SHP77 treated with DMSO at 0.1 percent for 48 hours (cell line): ENCODE measurements at regions not wholly inside any gene's neighbourhood (a gene's known extent, or its start where the extent isn't known, plus 50 kb on each side); places are given as distances from the start of the nearest gene placed in this dataset.
A peak's percentile ranks its signal among the peaks of the same experiment; 100 is the strongest.

Source experiments
- DNase-seq: peaks from one replicate; lab custom pipeline; 2025; lab: John Stamatoyannopoulos, UW

DNA sequence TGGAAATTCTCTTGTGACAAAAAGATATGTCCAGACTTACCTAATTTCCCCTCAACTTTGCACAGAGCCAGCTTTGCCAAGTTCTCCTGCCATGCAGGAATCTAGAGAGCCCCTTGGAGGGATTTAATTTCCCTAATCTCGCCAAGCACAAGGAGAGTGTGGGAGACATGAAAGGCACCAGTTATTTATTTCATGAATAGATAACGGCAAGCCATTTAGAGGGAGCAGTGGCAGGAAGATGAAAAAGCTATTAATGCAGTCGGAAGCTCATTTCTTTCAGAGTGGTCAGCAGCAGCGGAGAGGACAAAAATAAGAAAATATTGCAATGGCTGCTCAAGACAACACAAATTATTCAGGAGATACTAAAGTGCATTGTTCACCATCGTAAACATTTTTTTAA lies 150.9 kb upstream of the WSCD2 start:
- DNase-seq: no peak

DNA sequence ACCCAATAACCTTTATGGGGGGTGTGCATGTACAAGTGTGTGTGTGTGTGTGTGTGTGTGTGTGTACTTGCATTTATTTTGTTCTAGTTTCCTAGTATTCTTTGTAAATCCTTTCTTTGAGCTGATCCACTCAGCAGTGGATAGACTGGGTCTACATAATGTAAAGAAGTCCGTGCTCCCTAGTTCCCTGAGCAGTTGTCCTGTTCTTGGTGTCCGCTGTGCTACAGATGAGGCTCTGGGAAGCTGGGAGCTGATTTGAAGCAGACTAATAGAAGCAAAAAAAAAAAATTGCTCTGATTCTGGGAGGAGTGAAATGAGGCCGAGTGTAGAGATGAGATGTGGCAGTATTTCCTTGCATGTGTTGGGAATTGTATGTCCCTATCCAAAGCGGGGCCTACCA lies 150.4 kb upstream of the WSCD2 start:
- DNase-seq: no peak

GRCh38 chr12:107983756-107984472 lies 145.2 kb upstream of the WSCD2 start:
- no peak for DNase-seq

DNA sequence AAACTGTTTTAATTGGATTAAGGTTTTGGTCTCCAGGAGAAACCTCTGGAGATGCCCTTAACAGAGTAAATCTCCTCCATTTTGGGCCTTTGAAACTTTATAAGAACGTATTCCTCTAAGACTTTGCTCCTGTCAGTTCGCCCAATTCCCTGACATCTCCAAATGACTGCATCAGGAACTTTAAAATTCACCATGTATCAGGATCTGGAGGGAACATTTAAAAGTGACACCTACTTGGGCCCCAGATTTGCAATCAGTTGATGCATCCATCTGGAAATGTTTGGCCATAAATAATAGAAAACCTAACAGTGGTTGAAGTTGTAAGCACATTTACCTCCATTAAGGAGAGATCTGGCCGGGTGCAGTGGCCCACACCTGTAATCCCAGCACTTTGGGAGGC lies 144.1 kb upstream of the WSCD2 start:
- no peak for DNase-seq

- DNase-seq: no peak
Measured at GRCh38 chr12:107986183-107986582, 142.9 kb upstream of the WSCD2 start.

- no peak for DNase-seq
Measured at GRCh38 chr12:107990325-107990724, 138.8 kb upstream of the WSCD2 start.

DNA sequence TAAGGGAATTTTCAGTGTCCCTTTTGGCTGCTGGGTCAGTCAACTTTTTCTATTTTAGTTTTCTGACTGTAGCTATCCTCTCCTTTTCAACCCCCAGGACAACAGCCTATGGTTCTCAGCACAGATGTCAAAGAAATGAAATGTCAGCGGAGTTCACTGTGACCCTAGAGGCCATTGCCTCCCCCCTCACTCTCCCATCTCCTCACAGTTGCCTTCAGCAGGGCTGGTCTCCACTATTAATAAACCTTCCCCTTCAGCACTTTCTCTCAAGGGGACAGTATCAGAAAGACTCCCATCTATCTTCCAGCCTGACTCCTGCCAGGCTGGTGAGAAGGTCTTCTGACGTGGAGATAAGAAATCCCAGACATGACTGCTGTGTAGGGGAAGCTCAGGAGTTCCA lies 137.1 kb upstream of the WSCD2 start:
- DNase-seq: no peak

DNA sequence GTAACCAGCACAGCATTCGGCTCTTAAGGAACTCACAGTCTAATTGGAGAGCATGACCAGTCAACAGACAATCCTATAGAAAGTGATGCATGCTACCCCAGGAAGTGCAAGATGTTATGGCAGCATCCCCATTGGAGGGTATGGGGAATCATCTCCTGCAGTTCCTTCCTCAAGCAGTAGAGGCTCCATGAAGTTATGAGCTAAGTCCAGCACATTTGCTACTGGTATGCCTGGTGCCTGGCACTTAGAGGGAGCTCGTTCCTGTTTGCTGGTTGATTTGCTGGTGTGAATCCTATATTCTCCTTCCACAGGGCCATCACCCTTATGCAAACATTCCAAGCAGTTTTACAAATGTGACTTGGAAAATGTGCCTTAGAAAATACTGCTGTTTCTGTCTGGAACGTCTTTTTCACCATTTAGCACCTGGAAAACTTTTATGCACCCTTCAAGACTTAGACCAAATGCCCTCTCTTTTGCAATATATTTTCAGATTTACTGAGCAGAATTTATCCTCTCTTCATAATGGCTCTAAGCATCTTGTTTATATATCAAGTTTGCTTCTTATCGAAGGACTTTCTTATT lies 136.1 kb upstream of the WSCD2 start:
- DNase-seq: peak; percentile 23

DNA sequence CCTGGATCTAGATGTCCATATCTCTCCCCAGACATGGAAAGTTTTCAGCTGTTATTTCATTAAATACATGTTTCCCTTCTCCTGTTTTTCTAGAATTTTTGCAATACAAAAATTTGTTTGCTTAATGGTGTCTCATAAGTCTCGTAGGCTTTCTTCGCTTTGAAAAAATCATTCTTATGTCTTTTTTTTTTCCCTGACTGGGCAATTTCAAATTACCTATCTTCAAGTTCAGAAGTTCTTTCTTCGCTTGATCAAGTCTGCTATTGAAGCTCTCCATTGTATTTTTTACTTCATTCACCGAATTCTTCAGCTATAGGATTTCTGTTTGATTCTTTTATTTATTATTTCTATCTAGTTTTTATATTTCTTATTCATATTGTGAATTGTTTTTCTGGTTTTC lies 130.2 kb upstream of the WSCD2 start:
- DNase-seq: no peak

GRCh38 chr12:108000111-108000510 lies 129.0 kb upstream of the WSCD2 start:
- peak; percentile 41 for DNase-seq

- DNase-seq: no peak
Measured at GRCh38 chr12:108004319-108004718, 124.8 kb upstream of the WSCD2 start.

DNA sequence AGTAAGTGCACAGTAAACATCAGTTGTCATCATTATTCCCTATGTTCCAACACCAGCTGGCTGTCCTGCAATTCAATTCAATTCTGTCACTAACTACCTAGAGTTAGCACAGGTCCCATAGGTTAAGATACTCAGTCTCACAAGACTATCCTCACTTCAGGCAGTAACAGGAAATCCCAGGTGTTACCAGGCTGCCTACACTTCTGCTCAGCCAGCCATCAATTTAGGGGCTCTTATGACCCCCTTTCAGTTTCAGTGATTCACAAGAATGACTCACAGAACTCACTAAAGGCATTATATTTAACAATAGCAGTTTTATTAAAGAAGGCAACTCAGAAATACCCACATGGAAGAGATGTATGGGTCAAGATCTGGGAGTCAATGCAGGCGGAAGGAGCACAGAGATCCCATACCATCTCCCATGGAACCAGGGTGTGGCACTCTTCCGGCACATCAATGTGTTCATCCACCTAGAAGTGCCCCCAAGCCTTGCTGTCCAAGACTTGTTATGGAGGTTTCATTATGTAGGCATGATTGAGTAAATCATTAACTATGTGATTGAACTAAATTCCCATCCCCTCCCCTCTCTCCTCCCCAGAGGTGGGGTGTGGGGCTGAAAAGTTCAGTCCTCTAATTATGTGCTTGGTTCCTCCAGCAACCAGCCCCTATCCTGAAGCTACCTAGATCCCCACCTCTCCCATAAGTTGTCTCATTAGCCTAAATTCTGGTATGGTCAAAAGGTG lies 120.8 kb upstream of the WSCD2 start:
- no peak for DNase-seq

DNA sequence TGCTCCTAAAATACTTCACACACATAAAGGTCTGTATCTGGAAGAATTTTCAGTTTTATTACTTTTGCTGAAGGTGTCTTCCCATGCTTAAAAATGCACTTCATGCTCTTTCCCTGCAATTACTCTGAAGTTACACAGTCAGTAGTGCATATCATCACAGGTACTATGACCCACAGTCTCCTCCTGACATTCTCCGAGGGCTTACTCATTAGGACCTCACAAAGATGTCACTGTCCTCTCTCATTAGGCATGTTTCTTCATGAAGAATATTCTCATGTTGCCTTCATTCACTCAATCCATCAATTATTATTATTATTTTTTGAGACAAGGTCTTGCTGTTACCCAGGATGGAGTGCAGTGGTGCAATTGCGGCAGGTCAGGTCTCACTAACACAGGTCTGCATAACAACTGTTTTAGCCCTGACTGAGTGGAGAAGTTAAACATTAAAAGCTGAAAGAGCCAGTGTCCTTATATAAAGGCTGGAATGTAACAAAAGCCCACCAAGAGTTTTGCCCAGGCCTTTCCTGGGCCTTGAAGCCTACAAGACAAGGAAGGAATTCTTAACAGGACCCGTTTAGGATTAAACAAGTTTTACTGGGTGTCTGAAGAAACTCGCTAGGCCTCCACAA lies 119.5 kb upstream of the WSCD2 start:
- DNase-seq: no peak

DNA sequence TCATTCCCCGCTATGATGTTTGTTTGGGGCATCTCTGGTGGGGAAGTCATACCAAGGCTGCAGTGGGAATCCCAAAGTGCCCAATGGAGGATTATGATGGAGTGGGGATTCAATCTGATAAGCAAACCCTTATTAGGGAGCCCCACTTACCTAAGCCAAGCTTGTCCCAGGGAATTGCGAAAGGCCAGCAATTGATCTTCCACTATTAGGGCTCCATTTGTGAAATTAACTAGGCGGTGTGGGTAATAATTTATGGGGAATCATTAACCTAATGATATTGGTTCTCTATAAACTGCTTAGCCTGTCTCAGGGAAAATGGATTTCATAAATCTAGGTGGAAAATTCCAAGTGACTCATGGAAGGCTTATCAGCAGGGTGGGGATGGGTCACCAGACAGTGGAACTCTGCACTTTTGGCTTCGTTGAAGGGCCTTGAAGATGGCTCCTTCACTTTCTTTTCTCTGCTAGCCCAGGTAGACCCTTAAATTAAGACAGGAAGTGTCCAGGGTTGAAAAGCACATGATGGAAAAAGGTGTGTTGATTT lies 113.0 kb upstream of the WSCD2 start:
- DNase-seq: no peak

DNA sequence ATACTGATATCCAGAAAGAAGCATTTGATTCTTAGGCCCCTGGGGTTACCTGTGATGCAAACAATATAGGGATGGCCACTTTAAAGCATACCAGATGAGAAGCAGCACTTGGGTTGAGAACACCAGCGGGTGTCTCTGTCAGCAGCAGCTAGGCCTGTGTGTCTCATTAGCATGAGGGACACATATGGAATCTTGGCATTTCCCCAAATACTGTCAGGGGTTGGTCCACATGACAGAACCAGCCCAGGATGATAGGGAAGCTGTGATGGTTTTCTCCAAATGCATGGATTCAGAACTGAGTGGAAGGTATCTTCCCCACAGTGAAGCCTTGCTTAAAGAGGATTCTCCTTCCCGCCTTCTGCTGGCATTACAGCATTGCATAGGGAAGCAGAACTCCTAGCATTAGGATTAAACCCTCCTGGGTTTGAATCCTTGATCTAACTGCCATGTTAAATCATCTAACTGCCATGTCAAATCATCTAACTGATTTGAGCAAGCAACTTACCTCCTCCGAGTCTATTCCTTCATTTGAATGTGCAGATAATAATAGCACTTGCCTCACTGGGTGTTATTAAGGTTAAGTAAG lies 111.5 kb upstream of the WSCD2 start:
- DNase-seq: no peak

DNA sequence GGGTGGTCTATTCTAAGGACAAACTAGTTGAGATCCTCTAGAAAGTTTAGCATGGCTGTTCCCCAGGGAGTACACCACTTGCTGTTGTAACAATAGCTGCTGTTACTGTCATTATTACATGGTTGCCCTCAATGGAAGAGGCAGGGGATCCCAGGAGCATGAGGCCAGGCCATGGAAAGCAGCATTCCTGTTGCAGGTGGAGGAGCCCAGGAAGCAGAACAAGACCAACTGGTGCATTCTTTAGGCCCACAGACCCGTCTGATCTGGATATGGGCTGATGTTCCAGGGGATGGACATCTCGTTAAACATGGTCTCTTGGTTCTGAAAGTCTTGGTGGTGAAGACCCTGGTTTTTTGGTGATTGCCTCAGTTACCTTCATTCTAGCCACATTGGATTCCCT lies 109.2 kb upstream of the WSCD2 start:
- DNase-seq: no peak

- DNase-seq: no peak
Measured at GRCh38 chr12:108021141-108021540, 107.9 kb upstream of the WSCD2 start.

DNA sequence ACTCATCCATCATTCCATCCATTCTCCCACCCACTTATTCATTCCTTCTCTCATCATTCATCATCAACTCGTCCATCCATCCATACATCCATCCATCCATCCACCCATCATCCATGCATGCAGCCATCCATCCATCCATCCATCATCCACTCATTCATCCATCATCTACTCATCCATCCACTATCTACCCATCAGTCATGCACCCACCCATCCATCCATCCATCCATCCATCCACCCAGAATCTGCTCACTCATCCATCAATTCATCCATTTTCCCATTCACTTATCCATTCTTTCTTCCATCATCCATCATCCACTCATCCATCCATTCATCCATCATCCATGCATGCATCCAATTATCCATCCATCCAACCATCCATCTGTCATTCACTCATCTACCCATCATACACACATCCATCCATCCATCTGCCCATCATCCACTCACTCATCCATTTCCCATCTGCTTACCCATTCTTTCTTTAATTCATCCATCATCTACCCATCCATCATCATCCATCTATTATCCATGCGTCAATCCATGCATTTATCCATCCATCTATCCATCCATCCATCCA lies 107.1 kb upstream of the WSCD2 start:
- DNase-seq: no peak

GRCh38 chr12:108029051-108029835 lies 99.8 kb upstream of the WSCD2 start:
- no peak for DNase-seq

- no peak for DNase-seq
Measured at GRCh38 chr12:108033090-108033489, 96.0 kb upstream of the WSCD2 start.

DNA sequence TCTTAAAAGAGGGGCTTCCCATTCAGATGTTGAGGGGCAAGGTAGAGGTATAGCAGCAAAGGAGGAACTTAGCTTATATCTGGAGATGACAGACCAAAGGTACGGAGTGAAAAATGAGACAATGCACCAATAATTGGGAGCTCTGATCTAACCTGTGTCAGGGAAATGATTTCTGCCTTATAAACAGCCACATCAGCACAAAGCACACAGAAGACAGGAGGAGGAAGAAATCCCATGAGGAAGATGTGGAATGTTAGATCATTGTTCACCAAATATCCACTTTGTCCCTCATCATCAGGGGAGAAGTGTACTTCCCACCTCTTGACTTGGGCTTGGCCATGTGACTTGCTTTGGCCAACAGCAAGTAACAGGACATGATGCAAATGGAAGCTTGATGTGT lies 93.7 kb upstream of the WSCD2 start:
- no peak for DNase-seq
